ENCODE measurements at regions not wholly inside any gene's neighbourhood (a gene's known extent, or its start where the extent isn't known, plus 50 kb on each side); places are given as distances from the start of the nearest gene placed in this dataset.

DNA sequence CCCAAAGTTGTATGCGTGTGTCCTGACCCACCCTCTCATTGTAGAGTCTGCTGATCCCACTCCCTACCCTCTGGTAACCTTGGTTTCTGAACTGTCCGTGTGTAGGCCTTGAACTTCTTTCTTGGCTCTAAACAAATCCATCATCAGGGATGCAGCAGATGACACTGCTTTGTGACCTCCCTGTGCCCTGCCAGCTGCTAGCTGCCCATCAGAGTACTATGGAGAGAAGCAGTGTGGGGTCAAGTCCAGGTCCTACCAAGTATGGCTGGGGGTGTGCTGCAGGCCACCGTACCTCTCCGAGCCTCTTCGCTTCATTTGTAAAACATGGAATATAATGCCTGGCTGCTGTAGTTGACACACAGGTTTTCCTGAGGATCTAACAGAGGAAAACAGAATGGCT lies 183.5 kb upstream of the RBPJ start:
- DNase-seq (ENCODE audit: low read depth): no peak

- DNase-seq (ENCODE audit: low read depth): no peak
Measured at GRCh38 chr4:26139310-26139924, 181.4 kb upstream of the RBPJ start.

GRCh38 chr4:26140150-26140898 lies 180.5 kb upstream of the RBPJ start:
- peak; percentile 64 for DNase-seq (ENCODE audit: low read depth)

DNA sequence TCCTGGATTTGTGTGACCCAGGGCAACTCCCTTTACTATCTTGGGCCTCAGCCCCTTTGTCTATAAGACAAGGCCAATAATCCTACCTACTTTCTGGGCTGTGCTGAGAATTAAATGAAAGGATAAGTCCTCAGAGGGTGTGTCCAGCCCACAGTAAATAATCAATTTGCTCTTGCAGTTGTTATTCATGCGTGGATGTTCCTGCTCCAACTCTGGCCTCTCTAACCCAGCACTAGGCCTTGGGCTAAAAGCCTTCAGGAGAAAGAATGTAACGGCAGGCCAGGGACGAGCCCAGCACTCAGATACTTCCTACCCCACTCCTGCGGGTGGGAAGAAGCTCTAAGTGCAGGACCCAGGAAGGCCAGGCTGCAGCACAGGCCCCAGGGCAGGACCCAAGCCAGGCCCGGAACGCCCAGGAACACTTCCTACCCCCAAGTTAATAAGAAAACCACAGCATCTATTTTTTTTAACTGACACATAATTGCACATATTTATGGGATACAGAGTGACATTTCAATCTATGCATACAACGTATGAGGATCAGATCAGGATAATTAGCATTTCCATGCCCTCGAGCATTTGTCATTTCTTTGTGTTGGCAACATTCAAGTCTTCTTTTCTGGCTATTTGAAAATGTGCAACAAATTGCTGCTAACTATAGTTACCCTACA lies 179.6 kb upstream of the RBPJ start:
- peak; percentile 9 for DNase-seq (ENCODE audit: low read depth)

- peak; percentile 63 for DNase-seq (ENCODE audit: low read depth)
Measured at GRCh38 chr4:26141911-26142638, 178.7 kb upstream of the RBPJ start.

GRCh38 chr4:26144526-26145155 lies 176.2 kb upstream of the RBPJ start:
- DNase-seq (ENCODE audit: low read depth): peak; percentile 13

DNA sequence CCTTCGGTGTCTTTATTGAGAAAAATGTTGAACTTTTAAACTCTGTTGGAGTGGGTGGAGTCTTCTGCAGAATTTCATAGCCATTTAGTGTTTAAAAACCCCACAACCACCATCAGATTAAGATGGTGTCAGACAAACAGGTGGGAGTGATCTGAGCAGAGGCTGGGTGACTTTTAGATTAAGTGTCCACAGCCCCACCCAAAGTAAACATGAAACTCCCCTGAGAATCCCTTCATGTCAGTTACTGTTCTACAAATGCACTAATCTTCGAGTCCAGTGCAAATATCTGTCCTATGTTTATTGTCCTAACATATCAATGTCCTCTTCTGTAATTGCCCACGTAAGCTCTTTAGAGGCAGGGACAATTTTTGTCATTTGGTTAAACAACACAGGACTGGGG lies 175.6 kb upstream of the RBPJ start:
- no peak for DNase-seq (ENCODE audit: low read depth)

GRCh38 chr4:26148927-26149326 lies 171.9 kb upstream of the RBPJ start:
- DNase-seq (ENCODE audit: low read depth): no peak

- DNase-seq (ENCODE audit: low read depth): no peak
Measured at GRCh38 chr4:26150948-26151347, 169.9 kb upstream of the RBPJ start.

DNA sequence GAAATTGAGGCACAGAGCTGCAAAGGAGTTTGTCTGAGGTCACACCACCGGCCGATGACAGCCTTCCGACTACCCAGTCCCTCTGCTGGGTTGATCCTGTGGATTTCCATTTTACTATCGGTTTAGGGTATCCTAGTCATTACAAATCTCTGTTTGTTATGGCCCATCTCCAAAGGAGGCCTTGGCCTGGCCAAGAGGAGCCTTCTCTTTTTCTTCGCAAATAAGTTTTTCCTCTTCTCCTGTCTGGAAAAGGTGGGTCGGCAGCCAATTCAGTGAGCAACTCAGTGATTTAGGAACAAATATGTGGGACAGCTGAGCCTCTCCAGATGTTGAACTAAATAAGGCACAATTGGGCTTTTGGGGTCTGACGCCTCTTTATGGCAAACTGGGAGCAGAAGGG lies 169.2 kb upstream of the RBPJ start:
- DNase-seq (ENCODE audit: low read depth): no peak

DNA sequence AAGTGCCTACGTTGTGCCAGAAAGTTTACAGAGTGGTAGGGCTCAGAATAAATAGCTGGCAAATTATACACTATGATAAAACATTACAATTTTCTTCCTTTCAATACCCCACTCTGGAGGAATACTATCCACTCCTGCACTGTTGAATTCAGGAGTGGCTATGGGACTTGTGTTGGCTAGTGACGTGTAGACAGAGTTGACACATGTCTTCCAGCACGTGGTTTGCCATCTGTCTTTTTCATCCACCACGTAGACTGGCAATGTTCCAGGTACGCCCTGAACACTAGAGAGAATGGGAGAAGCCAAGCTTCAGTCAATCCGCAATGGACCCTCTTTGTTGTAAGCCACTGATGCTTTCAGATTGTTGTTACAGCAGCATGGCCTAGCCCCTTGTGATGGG lies 168.8 kb upstream of the RBPJ start:
- DNase-seq (ENCODE audit: low read depth): no peak

DNA sequence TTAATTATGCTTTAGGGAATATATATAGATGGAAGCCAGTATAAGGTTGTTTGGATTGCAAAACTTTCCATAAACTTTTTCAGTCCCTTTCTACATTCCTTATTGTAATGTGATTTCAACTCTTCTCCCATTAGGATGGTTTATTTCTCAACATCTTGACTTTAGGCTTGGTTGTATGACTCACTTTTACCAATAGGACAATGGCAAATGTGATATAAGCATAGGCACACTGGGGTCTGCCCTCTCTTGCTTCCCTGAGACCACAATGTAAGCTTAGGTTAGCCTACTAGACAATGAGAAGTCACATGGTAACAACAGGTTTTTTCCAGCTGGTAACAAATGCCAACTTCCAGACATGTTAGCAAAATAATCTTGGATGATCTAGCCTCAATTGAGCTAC lies 163.3 kb upstream of the RBPJ start:
- peak; percentile 58 for DNase-seq (ENCODE audit: low read depth)

DNA sequence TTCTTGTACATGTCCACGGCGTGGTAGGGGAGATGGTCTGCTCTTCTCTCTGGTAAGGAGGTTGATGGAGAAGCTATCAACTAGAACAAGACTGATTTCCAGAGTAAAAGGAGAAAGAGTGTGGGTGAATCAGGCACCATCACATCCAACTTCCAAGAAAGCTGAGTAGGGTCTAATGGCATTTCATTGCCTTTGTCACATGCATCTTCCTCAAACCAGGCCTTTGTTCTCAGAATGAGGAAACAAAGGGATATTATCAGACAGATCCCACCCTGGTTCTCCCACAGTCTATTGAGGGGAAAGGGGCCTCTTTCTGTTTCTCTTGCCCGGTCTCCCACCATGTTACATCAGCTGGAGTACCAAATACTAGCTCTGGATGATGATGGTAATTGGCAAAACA lies 160.2 kb upstream of the RBPJ start:
- no peak for DNase-seq (ENCODE audit: low read depth)

DNA sequence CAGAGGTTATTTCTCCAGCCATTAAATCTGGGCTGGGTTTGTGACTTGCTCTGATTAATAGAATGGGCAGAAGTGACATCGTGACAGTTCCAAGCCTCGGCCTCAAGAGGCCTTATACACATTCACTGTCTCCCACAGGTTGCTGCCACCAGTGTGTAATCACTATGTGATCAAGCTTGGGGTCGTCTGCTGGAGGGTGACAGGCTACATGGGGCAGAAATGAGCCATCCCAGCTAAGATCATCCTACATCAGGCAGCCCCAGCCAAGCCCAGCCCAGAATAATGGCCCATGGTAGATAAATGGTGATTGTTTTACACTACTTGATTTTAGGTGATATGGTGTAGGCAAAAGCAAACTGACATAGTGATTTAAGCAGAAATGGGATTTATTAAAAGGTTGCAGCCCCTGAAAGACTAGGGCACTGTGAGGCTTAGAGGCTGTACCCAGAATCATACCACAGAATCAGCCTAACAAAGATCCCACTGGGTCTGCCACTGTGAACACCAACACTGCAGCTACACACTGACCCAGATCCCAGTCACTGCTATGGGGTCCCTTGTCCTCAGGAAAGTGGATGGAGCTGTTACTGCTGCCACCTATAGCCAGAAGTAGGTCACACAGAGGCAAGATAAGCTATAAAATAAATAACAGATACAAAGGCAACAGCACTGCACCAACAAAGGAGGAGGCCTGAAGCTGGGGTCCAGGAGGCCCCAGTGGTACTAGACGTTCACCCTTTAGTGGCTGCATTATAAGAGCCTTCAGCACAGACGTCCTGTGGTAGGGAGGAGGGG lies 159.6 kb upstream of the RBPJ start:
- DNase-seq (ENCODE audit: low read depth): no peak

DNA sequence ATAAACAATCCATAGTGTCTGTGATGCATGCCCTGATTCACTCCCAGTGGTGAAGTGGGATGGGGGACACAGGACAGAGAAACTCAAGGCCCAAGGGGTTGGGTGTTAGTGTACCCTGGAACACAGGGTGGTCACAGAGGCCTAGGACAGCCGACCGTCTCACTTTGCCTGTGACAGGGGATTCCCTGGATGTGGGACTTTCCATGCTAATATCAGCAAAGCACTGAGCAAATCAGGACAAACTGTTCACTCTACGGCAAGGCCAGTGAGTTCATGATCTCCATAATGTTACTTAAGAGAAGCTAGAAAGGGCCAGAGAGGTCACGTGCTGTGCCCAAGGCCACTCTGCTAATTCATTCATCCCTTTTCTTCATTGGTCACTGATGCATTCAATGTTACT lies 158.7 kb upstream of the RBPJ start:
- no peak for DNase-seq (ENCODE audit: low read depth)

GRCh38 chr4:26163425-26164362 lies 157.1 kb upstream of the RBPJ start:
- DNase-seq (ENCODE audit: low read depth): no peak

- DNase-seq (ENCODE audit: low read depth): no peak
Measured at GRCh38 chr4:26171501-26171900, 149.3 kb upstream of the RBPJ start.

DNA sequence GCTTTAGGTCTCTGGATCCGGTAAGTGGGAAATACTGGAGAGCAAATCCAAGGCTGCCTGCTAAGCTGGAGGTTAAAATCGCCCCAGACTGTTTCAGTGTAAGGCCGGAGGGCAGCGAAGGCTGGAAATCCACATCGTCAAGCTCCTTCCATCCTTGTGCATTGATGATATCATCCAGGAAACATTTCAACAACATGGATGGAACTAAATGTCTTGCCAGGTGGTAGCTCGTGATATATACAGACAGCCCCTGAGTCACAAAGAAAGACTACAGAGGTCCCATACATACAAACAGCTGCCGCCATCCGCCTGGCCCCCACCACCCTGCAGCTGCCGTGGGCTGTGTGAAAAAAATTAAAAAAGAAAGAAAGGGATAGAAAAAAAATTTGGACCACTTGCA lies 148.9 kb upstream of the RBPJ start:
- DNase-seq (ENCODE audit: low read depth): no peak

GRCh38 chr4:26173619-26174018 lies 147.2 kb upstream of the RBPJ start:
- DNase-seq (ENCODE audit: low read depth): peak; percentile 49

DNA sequence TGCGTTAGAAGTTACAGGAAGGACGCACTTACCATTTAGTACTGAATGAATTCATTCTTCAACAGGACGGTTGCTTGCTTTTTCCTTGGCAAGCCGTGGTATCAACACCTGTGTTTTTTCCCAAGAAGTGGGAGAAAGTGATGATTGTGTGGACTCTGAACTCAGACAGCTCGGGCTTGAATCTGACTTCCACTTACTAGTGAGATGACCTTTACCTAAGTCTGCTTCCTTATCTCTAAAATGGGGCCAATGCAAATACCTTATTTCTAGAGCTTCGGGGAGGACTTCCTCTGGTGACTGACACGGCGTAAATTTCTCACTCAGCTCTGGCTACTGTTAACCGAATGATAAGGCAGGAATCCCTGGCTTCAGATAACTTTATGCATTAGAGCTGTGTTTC lies 146.8 kb upstream of the RBPJ start:
- DNase-seq (ENCODE audit: low read depth): no peak
